ENCODE measurements at regions not wholly inside any gene's neighbourhood (a gene's known extent, or its start where the extent isn't known, plus 50 kb on each side); places are given as distances from the start of the nearest gene placed in this dataset.

GRCh38 chr14:61898568-61898967 lies 136.3 kb downstream of the SNAPC1 start:
- Mint-ChIP-seq H3K9me3 (no peaks in the 10 kb centered on the region), H3K36me3 (no peaks in the 10 kb centered on the region), H3K4me1 (ENCODE audit: low read depth) (no peaks in the 10 kb centered on the region), H3K4me3 (no peak overlapping the region), H3K27me3 (peaks cover 5% of the 10 kb centered on the region), H3K27ac (no peak overlapping the region)
- intact Hi-C loops (cut with micrococcal nuclease): no loop called here
- POLR2A ChIA-PET: no interaction called here
- no peak for DNase-seq
- CTCF ChIA-PET: interaction anchor here (1.5 to 3.1 kb wide), 2 partner anchors 38 to 228 kb away, joined by 3 to 10 read pairs; no protein-coding TSS in a partner anchor

GRCh38 chr14:61899497-61899896 lies 137.3 kb downstream of the SNAPC1 start:
- Mint-ChIP-seq H3K4me3 (no peak overlapping the region), H3K27me3 (peaks cover 3% of the 10 kb centered on the region), H3K4me1 (ENCODE audit: low read depth) (no peaks in the 10 kb centered on the region), H3K9me3 (no peaks in the 10 kb centered on the region), H3K36me3 (no peaks in the 10 kb centered on the region), H3K27ac (no peak overlapping the region)
- ChIA-PET POLR2A (no interaction called here), CTCF (interaction anchor here (0.6 to 3.1 kb wide), 2 partner anchors 227 to 1550 kb away, joined by 3 to 10 read pairs; no protein-coding TSS in a partner anchor)
- no peak for DNase-seq
- intact Hi-C loops (cut with micrococcal nuclease): no loop called here

DNA sequence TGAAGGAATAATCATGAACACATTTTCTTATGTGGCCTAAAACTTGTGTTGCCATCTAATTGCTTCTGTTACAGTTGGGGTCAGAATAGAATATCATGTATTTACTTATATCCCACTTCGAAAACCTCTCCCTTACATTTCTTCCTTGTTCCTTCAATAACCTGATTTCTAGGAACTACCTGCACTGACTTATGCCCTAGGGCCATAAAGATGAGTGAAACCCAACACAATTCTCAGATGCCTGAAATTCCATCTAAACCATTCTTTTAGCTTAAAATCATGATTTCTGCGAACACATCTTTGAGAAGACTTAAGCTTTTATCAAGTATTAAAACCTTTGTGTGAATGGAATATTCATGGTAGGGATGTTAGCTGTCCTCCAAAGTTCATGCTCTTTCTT lies 142.7 kb downstream of the SNAPC1 start:
- intact Hi-C loops (cut with micrococcal nuclease): no loop called here
- H3K27ac Mint-ChIP-seq: no peak overlapping the region
- H3K4me3 Mint-ChIP-seq: no peak overlapping the region
- DNase-seq: no peak
- H3K36me3 Mint-ChIP-seq: no peaks in the 10 kb centered on the region
- ChIA-PET POLR2A (no interaction called here), CTCF (interaction anchor here (0.6 to 1.2 kb wide), 2 partner anchors 11 to 1299 kb away, joined by 4 read pairs; no protein-coding TSS in a partner anchor)
- peaks cover 5% of the 10 kb centered on the region for H3K27me3 Mint-ChIP-seq
- H3K4me1 Mint-ChIP-seq (ENCODE audit: low read depth): no peaks in the 10 kb centered on the region
- H3K9me3 Mint-ChIP-seq: no peaks in the 10 kb centered on the region

DNA sequence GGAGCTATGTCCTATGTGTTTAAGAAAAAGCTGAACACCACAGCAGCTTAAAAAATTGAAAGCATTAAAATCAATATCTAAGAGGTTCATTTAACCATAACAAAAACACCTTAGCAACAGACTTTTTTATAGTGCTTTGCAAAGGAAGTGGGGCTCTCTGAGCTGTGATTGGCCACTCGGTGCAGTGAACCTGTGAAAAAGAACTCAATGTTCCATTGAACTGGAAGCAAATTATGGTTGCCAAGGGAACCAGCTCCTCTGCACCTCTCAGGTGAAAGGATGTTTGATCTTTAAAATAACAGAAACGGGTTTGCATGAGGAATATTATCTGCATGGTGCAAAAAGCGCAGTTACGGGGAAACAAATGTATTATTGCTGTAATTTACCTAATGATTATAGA lies 149.4 kb downstream of the SNAPC1 start:
- peaks cover 5% of the 10 kb centered on the region for H3K27me3 Mint-ChIP-seq
- intact Hi-C loops (cut with micrococcal nuclease): no loop called here
- DNase-seq: no peak
- CTCF ChIA-PET: no interaction called here
- H3K4me1 Mint-ChIP-seq (ENCODE audit: low read depth): no peaks in the 10 kb centered on the region
- H3K27ac Mint-ChIP-seq: no peak overlapping the region
- H3K4me3 Mint-ChIP-seq: no peak overlapping the region
- no peaks in the 10 kb centered on the region for H3K36me3 Mint-ChIP-seq
- no peaks in the 10 kb centered on the region for H3K9me3 Mint-ChIP-seq
- POLR2A ChIA-PET: no interaction called here

DNA sequence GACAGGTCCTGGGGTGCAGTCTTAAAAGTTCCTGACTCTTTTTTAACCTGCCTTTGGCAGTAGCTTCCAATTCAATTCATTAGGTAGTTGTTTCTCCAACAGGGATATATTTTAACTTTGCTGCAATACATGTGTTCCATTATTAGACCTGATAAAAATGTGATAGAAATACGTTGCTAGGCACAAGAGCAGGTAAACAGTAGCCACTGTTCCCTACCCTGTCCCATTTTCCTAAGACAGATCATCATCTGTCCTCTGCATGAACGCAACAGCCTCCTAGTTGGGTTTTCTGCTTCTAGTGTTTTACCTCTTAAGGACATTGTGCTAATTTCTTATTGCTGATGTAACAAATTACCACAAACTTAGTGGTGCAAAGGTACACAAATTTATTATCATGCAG lies 156.8 kb downstream of the SNAPC1 start:
- H3K27ac Mint-ChIP-seq: no peak overlapping the region
- CTCF ChIA-PET: interaction anchor here (0.9 kb wide), 1 partner anchor 207 kb away, joined by 3 read pairs; no protein-coding TSS in a partner anchor
- no peaks in the 10 kb centered on the region for H3K36me3 Mint-ChIP-seq

DNA sequence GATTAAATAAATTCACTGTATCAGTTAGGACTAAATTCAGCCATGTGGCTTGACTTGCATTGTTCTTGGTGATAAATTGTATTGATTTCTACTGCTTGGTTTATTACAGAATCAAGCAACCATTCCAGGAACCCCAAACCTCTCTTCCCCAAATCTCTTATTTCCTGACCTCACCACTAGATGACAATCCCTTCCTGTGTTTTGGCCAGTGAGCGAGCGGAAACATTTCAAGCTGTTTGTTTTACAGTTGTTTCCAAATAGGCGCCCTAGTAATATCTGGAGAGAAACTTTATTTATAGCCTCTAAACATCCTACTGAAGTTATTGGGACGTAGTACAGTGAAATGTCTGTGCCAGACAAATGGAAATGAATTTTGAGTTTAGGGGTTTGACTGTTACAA lies 161.1 kb downstream of the SNAPC1 start:
- no peaks in the 10 kb centered on the region for H3K4me1 Mint-ChIP-seq (ENCODE audit: low read depth)
- H3K36me3 Mint-ChIP-seq: no peaks in the 10 kb centered on the region
- peaks cover 20% of the 10 kb centered on the region for H3K27me3 Mint-ChIP-seq
- no peak overlapping the region for H3K4me3 Mint-ChIP-seq
- POLR2A ChIA-PET: no interaction called here
- H3K27ac Mint-ChIP-seq: no peak overlapping the region
- H3K9me3 Mint-ChIP-seq: no peaks in the 10 kb centered on the region
- CTCF ChIA-PET: no interaction called here
- no peak for DNase-seq
- intact Hi-C loops (cut with micrococcal nuclease): no loop called here

More for the DNA sequence above, 156.8 kb downstream of the SNAPC1 start:
- peaks cover 22% of the 10 kb centered on the region for H3K27me3 Mint-ChIP-seq
- POLR2A ChIA-PET: no interaction called here
- no peak for DNase-seq
- no peak overlapping the region for H3K4me3 Mint-ChIP-seq
- no peaks in the 10 kb centered on the region for H3K4me1 Mint-ChIP-seq (ENCODE audit: low read depth)
- no peaks in the 10 kb centered on the region for H3K9me3 Mint-ChIP-seq
- intact Hi-C loops (cut with micrococcal nuclease): no loop called here

GRCh38 chr14:61925043-61925442 lies 162.8 kb downstream of the SNAPC1 start:
- CTCF ChIA-PET: interaction anchor here (1.2 to 4.7 kb wide), 4 partner anchors 14 to 201 kb away, joined by 3 to 75 read pairs (median 4); no protein-coding TSS in a partner anchor
- Mint-ChIP-seq H3K27ac (no peak overlapping the region), H3K9me3 (no peaks in the 10 kb centered on the region), H3K4me1 (ENCODE audit: low read depth) (no peaks in the 10 kb centered on the region), H3K4me3 (no peak overlapping the region), H3K36me3 (no peaks in the 10 kb centered on the region), H3K27me3 (peaks cover 17% of the 10 kb centered on the region)
- POLR2A ChIA-PET: no interaction called here
- intact Hi-C loops (cut with micrococcal nuclease): loop anchor here (1.0 kb wide), 1 partner anchor 202 kb away; no protein-coding TSS in a partner anchor
- DNase-seq: peak; percentile 22

DNA sequence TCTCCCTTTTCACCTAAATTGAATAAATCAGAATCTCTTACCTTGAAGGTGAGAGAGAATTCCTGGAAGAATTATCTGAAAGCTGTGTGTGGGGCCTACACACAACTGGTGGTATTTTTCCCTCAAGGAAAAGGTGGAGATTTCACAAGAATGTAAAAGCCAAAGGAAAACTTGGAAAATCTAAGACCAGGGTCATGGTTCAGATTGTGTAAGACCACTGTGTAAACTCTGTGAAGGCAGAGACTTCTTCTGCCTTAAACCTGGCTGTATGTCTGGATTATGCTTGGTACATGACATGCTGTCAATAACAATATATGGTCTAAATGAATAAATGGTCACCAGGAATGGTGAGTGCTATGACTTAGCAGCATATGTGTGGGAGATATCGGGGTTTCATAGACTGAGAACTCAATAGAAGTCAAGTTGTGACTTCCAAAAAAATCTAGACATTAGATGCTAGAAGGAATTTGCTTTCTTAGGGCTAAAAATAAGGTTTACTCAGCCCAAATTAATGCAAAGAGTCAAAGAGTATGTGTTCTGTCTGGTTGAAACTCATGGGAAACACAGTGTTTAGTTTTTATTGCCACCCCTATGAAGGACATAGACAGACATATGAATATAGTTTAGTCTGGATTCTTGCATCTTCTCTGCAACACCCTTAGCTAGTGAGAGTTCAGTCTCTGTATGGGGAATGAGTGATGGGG lies 163.7 kb downstream of the SNAPC1 start:
- intact Hi-C loops (cut with micrococcal nuclease): loop anchor here (1.0 kb wide), 1 partner anchor 201 kb away; no protein-coding TSS in a partner anchor
- H3K4me1 Mint-ChIP-seq (ENCODE audit: low read depth): no peaks in the 10 kb centered on the region
- H3K36me3 Mint-ChIP-seq: no peaks in the 10 kb centered on the region
- POLR2A ChIA-PET: no interaction called here
- DNase-seq: no peak
- H3K9me3 Mint-ChIP-seq: no peaks in the 10 kb centered on the region
- peaks cover 21% of the 10 kb centered on the region for H3K27me3 Mint-ChIP-seq
- H3K4me3 Mint-ChIP-seq: no peak overlapping the region
- CTCF ChIA-PET: interaction anchor here (1.2 to 4.7 kb wide), 4 partner anchors 31 to 200 kb away, joined by 3 to 75 read pairs (median 4); no protein-coding TSS in a partner anchor
- H3K27ac Mint-ChIP-seq: no peak overlapping the region

- Mint-ChIP-seq H3K27ac (no peak overlapping the region), H3K4me1 (ENCODE audit: low read depth) (no peaks in the 10 kb centered on the region), H3K4me3 (no peak overlapping the region), H3K9me3 (no peaks in the 10 kb centered on the region), H3K36me3 (no peaks in the 10 kb centered on the region), H3K27me3 (peaks cover 25% of the 10 kb centered on the region)
- intact Hi-C loops (cut with micrococcal nuclease): no loop called here
- CTCF ChIA-PET: interaction anchor here (1.1 to 4.7 kb wide), 3 partner anchors 34 to 199 kb away, joined by 3 to 75 read pairs (median 5); no protein-coding TSS in a partner anchor
- DNase-seq: no peak
- POLR2A ChIA-PET: no interaction called here
These were observed 164.8 kb downstream of the SNAPC1 start for GRCh38 chr14:61927060-61927459.

DNA sequence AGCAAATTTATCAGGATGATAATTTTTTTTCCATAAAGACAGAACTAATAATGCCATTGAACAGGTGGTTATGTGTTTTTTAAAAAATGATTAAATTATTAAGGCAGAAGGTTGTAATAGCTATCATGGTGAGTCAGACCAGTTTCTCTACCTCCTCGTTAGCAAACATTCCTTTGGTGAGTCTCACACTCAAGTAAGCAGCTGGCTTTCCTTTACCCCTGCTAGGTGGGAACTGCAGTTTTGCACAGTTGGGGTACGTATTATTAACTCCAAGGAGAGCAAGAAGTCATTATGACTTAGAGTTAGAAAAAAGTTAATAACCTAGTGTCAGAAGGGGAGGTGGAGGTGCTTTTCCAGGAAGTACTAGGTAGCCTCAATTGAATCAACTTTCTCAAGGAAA lies 165.3 kb downstream of the SNAPC1 start:
- no peak overlapping the region for H3K27ac Mint-ChIP-seq
- no peaks in the 10 kb centered on the region for H3K9me3 Mint-ChIP-seq
- intact Hi-C loops (cut with micrococcal nuclease): no loop called here
- no peak for DNase-seq
- POLR2A ChIA-PET: no interaction called here
- H3K36me3 Mint-ChIP-seq: no peaks in the 10 kb centered on the region
- H3K4me1 Mint-ChIP-seq (ENCODE audit: low read depth): no peaks in the 10 kb centered on the region
- H3K27me3 Mint-ChIP-seq: peaks cover 26% of the 10 kb centered on the region
- CTCF ChIA-PET: interaction anchor here (1.1 to 4.7 kb wide), 3 partner anchors 34 to 198 kb away, joined by 3 to 75 read pairs (median 5); no protein-coding TSS in a partner anchor
- H3K4me3 Mint-ChIP-seq: no peak overlapping the region

- Mint-ChIP-seq H3K4me1 (ENCODE audit: low read depth) (no peaks in the 10 kb centered on the region), H3K9me3 (no peaks in the 10 kb centered on the region), H3K27ac (no peak overlapping the region), H3K36me3 (no peaks in the 10 kb centered on the region), H3K4me3 (no peak overlapping the region), H3K27me3 (peaks cover 32% of the 10 kb centered on the region)
- ChIA-PET CTCF (interaction anchor here (0.6 to 4.7 kb wide), 2 partner anchors 11 to 198 kb away, joined by 3 to 75 read pairs; no protein-coding TSS in a partner anchor), POLR2A (no interaction called here)
- intact Hi-C loops (cut with micrococcal nuclease): no loop called here
- no peak for DNase-seq
These were observed 166.1 kb downstream of the SNAPC1 start for GRCh38 chr14:61928300-61928699.

GRCh38 chr14:61928701-61929100 lies 166.5 kb downstream of the SNAPC1 start:
- no peaks in the 10 kb centered on the region for H3K9me3 Mint-ChIP-seq
- H3K36me3 Mint-ChIP-seq: no peaks in the 10 kb centered on the region
- CTCF ChIA-PET: interaction anchor here (0.6 to 4.7 kb wide), 2 partner anchors 11 to 197 kb away, joined by 3 to 75 read pairs; no protein-coding TSS in a partner anchor
- H3K4me1 Mint-ChIP-seq (ENCODE audit: low read depth): no peaks in the 10 kb centered on the region
- intact Hi-C loops (cut with micrococcal nuclease): no loop called here
- POLR2A ChIA-PET: no interaction called here
- H3K27ac Mint-ChIP-seq: no peak overlapping the region
- peaks cover 33% of the 10 kb centered on the region for H3K27me3 Mint-ChIP-seq
- DNase-seq: no peak
- H3K4me3 Mint-ChIP-seq: no peak overlapping the region

DNA sequence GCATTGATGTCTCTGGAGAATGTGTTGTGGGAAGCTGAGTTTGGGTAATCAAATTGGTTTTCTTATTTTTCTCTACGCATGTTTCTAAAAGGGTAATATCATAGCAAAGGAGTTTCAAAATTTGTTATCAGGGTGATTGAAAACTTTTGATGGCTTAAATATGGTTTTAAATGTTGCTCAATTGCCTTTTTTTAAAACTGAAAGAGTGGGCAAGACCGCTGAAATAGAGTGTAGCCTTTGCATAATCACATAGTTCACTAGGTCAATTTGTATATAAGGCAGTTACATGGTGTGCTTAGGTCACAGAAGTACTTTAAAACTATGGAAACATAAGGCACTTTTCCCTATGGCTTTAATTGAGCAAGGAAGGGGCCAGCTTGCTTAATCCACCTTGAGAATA lies 167.4 kb downstream of the SNAPC1 start:
- H3K27ac Mint-ChIP-seq: no peak overlapping the region
- CTCF ChIA-PET: no interaction called here
- no peaks in the 10 kb centered on the region for H3K9me3 Mint-ChIP-seq
- no peaks in the 10 kb centered on the region for H3K36me3 Mint-ChIP-seq
- intact Hi-C loops (cut with micrococcal nuclease): loop anchor here (10.0 kb wide), 1 partner anchor 1355 kb away; no protein-coding TSS in a partner anchor
- POLR2A ChIA-PET: no interaction called here
- H3K4me3 Mint-ChIP-seq: no peak overlapping the region
- H3K27me3 Mint-ChIP-seq: peaks cover 28% of the 10 kb centered on the region
- no peak for DNase-seq
- peaks cover 5% of the 10 kb centered on the region for H3K4me1 Mint-ChIP-seq (ENCODE audit: low read depth)
